ENCODE measurements at regions not wholly inside any gene's neighbourhood (a gene's known extent, or its start where the extent isn't known, plus 50 kb on each side); places are given as distances from the start of the nearest gene placed in this dataset.

DNA sequence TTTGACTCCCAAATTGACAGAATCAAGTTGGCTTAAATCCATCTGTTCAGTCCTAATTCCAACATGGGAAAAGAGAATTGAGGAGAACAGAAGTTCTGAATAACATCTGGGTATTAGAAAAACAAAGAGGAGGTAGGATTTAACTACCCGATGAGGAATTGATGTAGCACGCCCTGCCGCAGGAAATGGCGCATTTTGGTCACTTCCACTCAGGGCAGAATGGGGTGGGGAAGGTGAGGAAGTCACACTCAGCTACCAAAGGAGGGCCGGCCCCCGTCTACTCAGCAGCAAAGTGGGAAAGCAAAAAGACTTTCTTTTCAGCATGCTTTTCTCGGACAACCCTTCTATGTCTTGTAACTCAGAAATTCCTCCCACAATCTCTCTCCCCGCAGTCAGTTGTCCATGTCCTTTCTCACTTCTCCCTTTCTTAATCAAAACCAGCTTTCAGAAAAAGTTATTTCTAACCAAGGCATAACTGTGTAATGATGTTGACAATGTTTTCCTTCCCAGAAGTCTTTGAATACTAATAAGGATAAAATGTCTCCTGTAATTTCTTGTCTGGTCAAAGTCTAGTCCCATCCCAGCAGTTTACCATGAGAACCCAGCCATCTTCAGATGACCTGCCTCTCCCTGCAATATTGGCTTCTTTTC is 60.5 kb upstream of the SIPA1L2 start:
- Histone ChIP-seq H3K9ac (ENCODE audit: insufficient read length, low read depth) (no peak overlapping the region), H3K4me1 (ENCODE audit: insufficient read depth, insufficient read length) (no peaks in the 10 kb centered on the region), H3K27me3 (ENCODE audit: insufficient read depth, insufficient read length) (no peaks in the 10 kb centered on the region), H3K36me3 (ENCODE audit: insufficient read depth, insufficient read length, low read length) (no peaks in the 10 kb centered on the region), H3K4me3 (ENCODE audit: insufficient read length, low read depth) (no peak overlapping the region), H3K9me3 (ENCODE audit: insufficient read depth, low read length) (no peaks in the 10 kb centered on the region)
- DNase-seq (ENCODE audit: low read depth, low spot score) = no peak
- TF ChIP-seq SUZ12 (IDR thresholded peaks at IDR 0.05; ENCODE audit: extremely low read depth, insufficient read depth, insufficient read length) (no peak), ZNF274 (IDR thresholded peaks at IDR 0.05; ENCODE audit: low read depth, low read length) (no peak), YY1 (IDR thresholded peaks at IDR 0.05; ENCODE audit: insufficient read depth, insufficient read length) (no peak)

DNA sequence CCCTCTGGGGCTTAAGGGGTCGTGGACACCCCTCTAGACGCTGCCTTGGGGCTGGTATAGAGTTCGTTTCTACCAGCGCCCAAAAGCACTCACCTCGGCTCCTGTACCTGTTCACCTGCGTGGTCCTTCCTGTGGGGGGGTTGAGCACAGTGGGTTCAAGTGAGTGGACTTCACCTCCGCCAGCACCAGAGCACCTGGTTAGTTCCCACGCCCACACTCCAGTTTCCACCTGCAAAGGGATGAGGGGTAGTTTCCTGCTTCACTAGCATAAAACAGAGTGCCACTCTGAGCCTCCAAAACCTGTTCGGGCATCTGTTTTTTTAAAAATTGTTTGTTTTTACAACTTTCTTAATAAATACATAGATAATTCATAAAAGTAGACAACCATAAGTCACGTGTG is 64.5 kb upstream of the SIPA1L2 start:
- H3K9ac ChIP-seq (ENCODE audit: insufficient read length, low read depth) = no peak overlapping the region
- no peak overlapping the region for H3K4me3 ChIP-seq (ENCODE audit: insufficient read length, low read depth)
- H3K36me3 ChIP-seq (ENCODE audit: insufficient read depth, insufficient read length, low read length) = no peaks in the 10 kb centered on the region
- TF ChIP-seq ZNF274 (IDR thresholded peaks at IDR 0.05; ENCODE audit: low read depth, low read length) (no peak), YY1 (IDR thresholded peaks at IDR 0.05; ENCODE audit: insufficient read depth, insufficient read length) (no peak), SUZ12 (IDR thresholded peaks at IDR 0.05; ENCODE audit: extremely low read depth, insufficient read depth, insufficient read length) (no peak)
- H3K27me3 ChIP-seq (ENCODE audit: insufficient read depth, insufficient read length) = no peaks in the 10 kb centered on the region
- DNase-seq (ENCODE audit: low read depth, low spot score) = no peak
- no peaks in the 10 kb centered on the region for H3K4me1 ChIP-seq (ENCODE audit: insufficient read depth, insufficient read length)
- no peaks in the 10 kb centered on the region for H3K9me3 ChIP-seq (ENCODE audit: insufficient read depth, low read length)

DNA sequence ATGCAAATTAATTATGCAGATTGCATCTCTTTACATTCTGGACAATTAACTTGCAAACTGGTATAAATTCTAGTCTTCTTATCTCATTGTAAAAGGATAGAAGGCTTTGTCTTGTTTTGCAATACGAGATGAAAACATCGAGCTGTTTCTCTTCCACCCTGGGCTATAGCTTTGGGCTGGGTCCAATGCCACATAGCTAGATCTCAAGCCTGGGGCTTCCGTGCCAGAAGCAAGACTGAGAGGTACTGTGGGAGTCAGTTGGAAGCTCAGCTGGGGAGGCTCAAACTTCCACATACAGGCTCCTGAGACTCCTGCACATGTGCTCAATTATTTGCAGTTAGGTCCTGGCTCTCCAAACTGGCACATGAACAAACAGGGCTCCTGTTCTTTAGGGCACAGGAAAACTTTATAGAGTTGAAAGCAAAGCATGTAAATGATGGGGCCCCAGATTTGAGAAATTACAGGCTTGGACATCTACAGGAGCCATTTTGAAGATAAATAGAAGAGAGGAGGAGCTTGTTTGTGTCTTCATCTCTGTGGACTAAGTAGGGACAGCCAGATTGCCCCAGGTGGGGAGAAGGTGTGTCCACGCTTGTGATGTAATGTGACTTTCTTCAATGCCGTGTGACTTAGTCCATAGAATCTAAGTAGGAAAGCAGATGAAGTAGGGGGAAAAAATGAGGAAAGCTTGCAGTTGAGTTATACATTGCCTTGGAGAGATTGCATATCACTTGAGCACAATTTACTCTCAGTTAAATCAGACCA is 65.9 kb upstream of the SIPA1L2 start:
- no peaks in the 10 kb centered on the region for H3K9me3 ChIP-seq (ENCODE audit: insufficient read depth, low read length)
- H3K9ac ChIP-seq (ENCODE audit: insufficient read length, low read depth) = no peak overlapping the region
- no peak overlapping the region for H3K4me3 ChIP-seq (ENCODE audit: insufficient read length, low read depth)
- TF ChIP-seq ZNF274 (IDR thresholded peaks at IDR 0.05; ENCODE audit: low read depth, low read length) (no peak), YY1 (IDR thresholded peaks at IDR 0.05; ENCODE audit: insufficient read depth, insufficient read length) (no peak), SUZ12 (IDR thresholded peaks at IDR 0.05; ENCODE audit: extremely low read depth, insufficient read depth, insufficient read length) (no peak)
- H3K36me3 ChIP-seq (ENCODE audit: insufficient read depth, insufficient read length, low read length) = no peaks in the 10 kb centered on the region
- H3K4me1 ChIP-seq (ENCODE audit: insufficient read depth, insufficient read length) = no peaks in the 10 kb centered on the region
- H3K27me3 ChIP-seq (ENCODE audit: insufficient read depth, insufficient read length) = no peaks in the 10 kb centered on the region
- DNase-seq (ENCODE audit: low read depth, low spot score) = no peak

DNA sequence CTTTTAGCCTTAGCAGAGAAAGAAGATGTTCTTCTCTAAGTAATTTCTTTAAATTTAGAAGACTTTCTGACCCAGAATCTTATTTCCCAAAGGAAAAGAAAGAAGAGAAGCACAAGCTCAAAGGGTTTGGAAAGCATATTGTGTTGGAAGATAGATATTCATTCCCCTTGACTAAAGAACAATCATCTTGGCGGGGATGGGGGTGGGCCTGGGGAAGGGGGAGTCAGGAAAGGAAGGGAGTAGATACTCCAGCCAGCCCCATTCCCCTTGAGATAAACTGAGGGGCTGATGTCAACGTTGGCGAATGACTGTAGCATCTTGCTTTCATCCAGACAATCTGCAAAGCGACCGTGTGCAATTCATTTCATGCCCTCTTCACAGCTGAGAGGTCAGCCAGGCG is 66.5 kb upstream of the SIPA1L2 start:
- Histone ChIP-seq H3K9ac (ENCODE audit: insufficient read length, low read depth) (no peak overlapping the region), H3K36me3 (ENCODE audit: insufficient read depth, insufficient read length, low read length) (no peaks in the 10 kb centered on the region), H3K27me3 (ENCODE audit: insufficient read depth, insufficient read length) (no peaks in the 10 kb centered on the region), H3K4me3 (ENCODE audit: insufficient read length, low read depth) (no peak overlapping the region), H3K4me1 (ENCODE audit: insufficient read depth, insufficient read length) (no peaks in the 10 kb centered on the region), H3K9me3 (ENCODE audit: insufficient read depth, low read length) (peaks cover 4% of the 10 kb centered on the region)
- no peak for TF ChIP-seq ZNF274 (IDR thresholded peaks at IDR 0.05; ENCODE audit: low read depth, low read length)
- no peak for TF ChIP-seq YY1 (IDR thresholded peaks at IDR 0.05; ENCODE audit: insufficient read depth, insufficient read length)
- TF ChIP-seq SUZ12 (IDR thresholded peaks at IDR 0.05; ENCODE audit: extremely low read depth, insufficient read depth, insufficient read length) = no peak
- DNase-seq (ENCODE audit: low read depth, low spot score) = no peak

DNA sequence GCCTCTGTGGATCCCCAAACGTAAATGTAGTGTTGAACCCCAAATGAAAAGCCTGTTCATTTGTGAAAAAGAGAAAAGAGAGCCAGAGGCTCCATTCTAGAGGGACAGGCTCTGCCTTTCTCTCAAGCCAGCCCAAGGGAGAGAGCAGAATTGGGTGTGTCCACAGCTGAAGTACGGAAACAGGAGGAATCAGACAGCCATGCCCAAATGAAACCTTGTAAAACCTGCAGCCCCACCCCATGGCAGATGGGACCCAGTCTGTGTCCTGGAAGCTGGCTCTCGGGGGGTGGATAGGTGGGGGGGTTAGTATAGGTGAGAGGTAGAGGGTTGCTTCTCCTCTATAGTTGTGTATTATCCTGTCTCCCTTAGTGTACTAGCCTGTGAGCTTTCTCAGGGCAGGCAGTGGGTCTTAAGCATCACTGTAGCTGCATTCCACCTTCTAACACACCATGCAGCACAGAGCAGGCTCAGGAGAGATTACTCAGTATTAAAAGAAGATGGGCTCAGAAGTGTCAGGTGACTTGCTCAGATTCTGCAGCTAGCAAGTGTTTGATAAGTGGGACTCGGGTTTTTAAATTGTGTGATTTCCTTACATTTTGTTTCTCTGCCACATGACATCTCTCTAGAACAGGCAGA is 67.4 kb upstream of the SIPA1L2 start:
- peaks cover 9% of the 10 kb centered on the region for H3K9me3 ChIP-seq (ENCODE audit: insufficient read depth, low read length)
- no peak overlapping the region for H3K4me3 ChIP-seq (ENCODE audit: insufficient read length, low read depth)
- H3K27me3 ChIP-seq (ENCODE audit: insufficient read depth, insufficient read length) = no peaks in the 10 kb centered on the region
- TF ChIP-seq ZNF274 (IDR thresholded peaks at IDR 0.05; ENCODE audit: low read depth, low read length) (no peak), YY1 (IDR thresholded peaks at IDR 0.05; ENCODE audit: insufficient read depth, insufficient read length) (no peak), SUZ12 (IDR thresholded peaks at IDR 0.05; ENCODE audit: extremely low read depth, insufficient read depth, insufficient read length) (no peak)
- H3K4me1 ChIP-seq (ENCODE audit: insufficient read depth, insufficient read length) = no peaks in the 10 kb centered on the region
- no peak for DNase-seq (ENCODE audit: low read depth, low spot score)
- H3K9ac ChIP-seq (ENCODE audit: insufficient read length, low read depth) = no peak overlapping the region
- H3K36me3 ChIP-seq (ENCODE audit: insufficient read depth, insufficient read length, low read length) = no peaks in the 10 kb centered on the region

DNA sequence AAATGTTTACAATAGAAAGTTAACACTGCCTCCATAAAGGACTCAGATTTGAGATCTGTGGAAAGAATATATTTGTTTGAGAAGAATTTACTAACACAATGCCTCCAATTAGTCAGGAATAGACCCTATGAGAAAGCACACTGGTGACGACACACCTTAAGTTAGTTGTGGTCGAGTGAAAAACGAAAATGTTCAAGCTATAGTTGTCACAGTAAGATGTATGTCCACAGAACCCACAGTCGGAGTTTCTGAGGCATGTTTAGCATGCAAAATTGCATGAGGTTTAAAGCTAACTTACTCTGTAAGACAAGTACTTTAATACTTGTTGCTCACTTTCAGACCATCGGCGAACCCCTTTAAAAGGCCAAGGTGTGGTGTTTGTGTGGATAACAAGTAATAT is 69.9 kb upstream of the SIPA1L2 start:
- H3K4me1 ChIP-seq (ENCODE audit: insufficient read depth, insufficient read length) = no peaks in the 10 kb centered on the region
- H3K4me3 ChIP-seq (ENCODE audit: insufficient read length, low read depth) = no peak overlapping the region
- no peaks in the 10 kb centered on the region for H3K27me3 ChIP-seq (ENCODE audit: insufficient read depth, insufficient read length)
- H3K36me3 ChIP-seq (ENCODE audit: insufficient read depth, insufficient read length, low read length) = no peaks in the 10 kb centered on the region
- H3K9me3 ChIP-seq (ENCODE audit: insufficient read depth, low read length) = peaks cover 9% of the 10 kb centered on the region
- no peak overlapping the region for H3K9ac ChIP-seq (ENCODE audit: insufficient read length, low read depth)
- TF ChIP-seq SUZ12 (IDR thresholded peaks at IDR 0.05; ENCODE audit: extremely low read depth, insufficient read depth, insufficient read length) = no peak
- no peak for TF ChIP-seq YY1 (IDR thresholded peaks at IDR 0.05; ENCODE audit: insufficient read depth, insufficient read length)
- no peak for TF ChIP-seq ZNF274 (IDR thresholded peaks at IDR 0.05; ENCODE audit: low read depth, low read length)
- no peak for DNase-seq (ENCODE audit: low read depth, low spot score)

DNA sequence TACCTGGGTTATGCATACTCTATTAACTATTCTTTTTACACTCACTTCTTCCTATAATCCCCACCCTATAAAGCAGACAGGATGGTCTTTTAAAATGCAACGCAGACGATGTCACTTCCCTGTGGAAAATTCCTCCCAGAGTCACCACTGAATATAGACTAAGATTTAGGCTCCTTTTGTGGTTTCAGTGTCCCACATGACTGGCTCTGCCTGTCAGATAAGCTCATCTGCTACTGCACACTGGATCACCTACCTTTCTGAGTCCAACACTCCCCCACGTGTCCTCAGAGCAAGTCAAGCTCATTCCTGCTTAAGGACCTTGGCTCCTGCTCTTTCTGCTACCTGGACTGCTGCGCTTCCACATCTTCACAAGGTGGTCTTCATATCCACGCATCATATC is 73.0 kb upstream of the SIPA1L2 start:
- Histone ChIP-seq H3K27me3 (ENCODE audit: insufficient read depth, insufficient read length) (no peaks in the 10 kb centered on the region), H3K9ac (ENCODE audit: insufficient read length, low read depth) (no peak overlapping the region), H3K4me1 (ENCODE audit: insufficient read depth, insufficient read length) (no peaks in the 10 kb centered on the region), H3K36me3 (ENCODE audit: insufficient read depth, insufficient read length, low read length) (no peaks in the 10 kb centered on the region), H3K4me3 (ENCODE audit: insufficient read length, low read depth) (no peak overlapping the region), H3K9me3 (ENCODE audit: insufficient read depth, low read length) (peaks cover 9% of the 10 kb centered on the region)
- DNase-seq (ENCODE audit: low read depth, low spot score) = no peak
- no peak for TF ChIP-seq ZNF274 (IDR thresholded peaks at IDR 0.05; ENCODE audit: low read depth, low read length)
- TF ChIP-seq YY1 (IDR thresholded peaks at IDR 0.05; ENCODE audit: insufficient read depth, insufficient read length) = no peak
- no peak for TF ChIP-seq SUZ12 (IDR thresholded peaks at IDR 0.05; ENCODE audit: extremely low read depth, insufficient read depth, insufficient read length)
